ENCODE measurements at regions not wholly inside any gene's neighbourhood (a gene's known extent, or its start where the extent isn't known, plus 50 kb on each side); places are given as distances from the start of the nearest gene placed in this dataset.

DNA sequence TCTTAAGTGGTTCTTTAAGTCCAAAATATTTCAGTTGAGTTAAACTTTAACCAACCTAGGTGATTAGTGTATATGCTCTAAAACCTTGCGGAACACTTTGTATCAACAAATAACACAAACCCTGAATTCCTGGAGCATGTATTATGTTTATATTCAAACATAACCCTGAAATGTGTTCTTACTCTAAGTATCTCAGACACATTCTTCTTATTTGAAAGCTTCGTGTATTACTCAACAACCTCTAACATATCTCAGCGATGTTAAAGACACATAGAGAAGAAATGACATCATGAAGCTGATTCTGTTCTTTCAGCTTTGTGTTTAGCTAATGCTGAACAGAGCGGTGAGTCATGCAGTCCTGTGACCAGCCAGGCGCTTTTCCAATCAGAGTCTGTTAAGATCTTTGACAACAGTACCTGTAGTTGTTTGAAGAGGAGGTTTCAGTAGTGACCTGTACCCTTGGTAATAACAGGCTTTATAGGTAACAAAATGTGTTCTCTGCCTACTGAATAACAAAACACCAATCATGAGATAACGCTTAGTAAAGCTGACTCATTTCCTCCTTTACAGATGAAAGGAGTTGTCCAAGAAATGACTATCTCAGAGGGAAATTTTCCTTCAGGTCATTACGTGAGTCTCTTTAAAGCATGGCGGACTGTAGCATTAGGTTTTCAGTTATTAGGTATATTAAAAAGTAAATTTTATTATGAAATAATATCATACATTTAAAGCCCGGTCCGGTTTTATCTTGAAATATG is 67.3 kb upstream of the KLF6 start:
- TF ChIP-seq, protein P1, sequence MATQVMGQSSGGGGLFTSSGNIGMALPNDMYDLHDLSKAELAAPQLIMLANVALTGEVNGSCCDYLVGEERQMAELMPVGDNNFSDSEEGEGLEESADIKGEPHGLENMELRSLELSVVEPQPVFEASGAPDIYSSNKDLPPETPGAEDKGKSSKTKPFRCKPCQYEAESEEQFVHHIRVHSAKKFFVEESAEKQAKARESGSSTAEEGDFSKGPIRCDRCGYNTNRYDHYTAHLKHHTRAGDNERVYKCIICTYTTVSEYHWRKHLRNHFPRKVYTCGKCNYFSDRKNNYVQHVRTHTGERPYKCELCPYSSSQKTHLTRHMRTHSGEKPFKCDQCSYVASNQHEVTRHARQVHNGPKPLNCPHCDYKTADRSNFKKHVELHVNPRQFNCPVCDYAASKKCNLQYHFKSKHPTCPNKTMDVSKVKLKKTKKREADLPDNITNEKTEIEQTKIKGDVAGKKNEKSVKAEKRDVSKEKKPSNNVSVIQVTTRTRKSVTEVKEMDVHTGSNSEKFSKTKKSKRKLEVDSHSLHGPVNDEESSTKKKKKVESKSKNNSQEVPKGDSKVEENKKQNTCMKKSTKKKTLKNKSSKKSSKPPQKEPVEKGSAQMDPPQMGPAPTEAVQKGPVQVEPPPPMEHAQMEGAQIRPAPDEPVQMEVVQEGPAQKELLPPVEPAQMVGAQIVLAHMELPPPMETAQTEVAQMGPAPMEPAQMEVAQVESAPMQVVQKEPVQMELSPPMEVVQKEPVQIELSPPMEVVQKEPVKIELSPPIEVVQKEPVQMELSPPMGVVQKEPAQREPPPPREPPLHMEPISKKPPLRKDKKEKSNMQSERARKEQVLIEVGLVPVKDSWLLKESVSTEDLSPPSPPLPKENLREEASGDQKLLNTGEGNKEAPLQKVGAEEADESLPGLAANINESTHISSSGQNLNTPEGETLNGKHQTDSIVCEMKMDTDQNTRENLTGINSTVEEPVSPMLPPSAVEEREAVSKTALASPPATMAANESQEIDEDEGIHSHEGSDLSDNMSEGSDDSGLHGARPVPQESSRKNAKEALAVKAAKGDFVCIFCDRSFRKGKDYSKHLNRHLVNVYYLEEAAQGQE (tag by site-specific recombination; IDR thresholded peaks at IDR 0.05): no peak
- TF ChIP-seq, protein P2, sequence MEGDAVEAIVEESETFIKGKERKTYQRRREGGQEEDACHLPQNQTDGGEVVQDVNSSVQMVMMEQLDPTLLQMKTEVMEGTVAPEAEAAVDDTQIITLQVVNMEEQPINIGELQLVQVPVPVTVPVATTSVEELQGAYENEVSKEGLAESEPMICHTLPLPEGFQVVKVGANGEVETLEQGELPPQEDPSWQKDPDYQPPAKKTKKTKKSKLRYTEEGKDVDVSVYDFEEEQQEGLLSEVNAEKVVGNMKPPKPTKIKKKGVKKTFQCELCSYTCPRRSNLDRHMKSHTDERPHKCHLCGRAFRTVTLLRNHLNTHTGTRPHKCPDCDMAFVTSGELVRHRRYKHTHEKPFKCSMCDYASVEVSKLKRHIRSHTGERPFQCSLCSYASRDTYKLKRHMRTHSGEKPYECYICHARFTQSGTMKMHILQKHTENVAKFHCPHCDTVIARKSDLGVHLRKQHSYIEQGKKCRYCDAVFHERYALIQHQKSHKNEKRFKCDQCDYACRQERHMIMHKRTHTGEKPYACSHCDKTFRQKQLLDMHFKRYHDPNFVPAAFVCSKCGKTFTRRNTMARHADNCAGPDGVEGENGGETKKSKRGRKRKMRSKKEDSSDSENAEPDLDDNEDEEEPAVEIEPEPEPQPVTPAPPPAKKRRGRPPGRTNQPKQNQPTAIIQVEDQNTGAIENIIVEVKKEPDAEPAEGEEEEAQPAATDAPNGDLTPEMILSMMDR (tag by site-specific recombination; IDR thresholded peaks at IDR 0.05): no peak
- TF ChIP-seq ZBTB8A (tag by site-specific recombination; IDR thresholded peaks at IDR 0.05) (no peak), REPIN1 (tag by site-specific recombination; IDR thresholded peaks at IDR 0.05; ENCODE audit: low read depth) (no peak), ZNF148 (tag by site-specific recombination; IDR thresholded peaks at IDR 0.05; ENCODE audit: borderline replicate concordance) (no peak), ZNF404 (tag by site-specific recombination; IDR thresholded peaks at IDR 0.05) (no peak), ZNF146 (tag by site-specific recombination; IDR thresholded peaks at IDR 0.05) (no peak), ZNF416 (tag by site-specific recombination; IDR thresholded peaks at IDR 0.05) (no peak), ZBTB21 (tag by site-specific recombination; IDR thresholded peaks at IDR 0.05) (peak; percentile 92)
- TF ChIP-seq, protein P3, sequence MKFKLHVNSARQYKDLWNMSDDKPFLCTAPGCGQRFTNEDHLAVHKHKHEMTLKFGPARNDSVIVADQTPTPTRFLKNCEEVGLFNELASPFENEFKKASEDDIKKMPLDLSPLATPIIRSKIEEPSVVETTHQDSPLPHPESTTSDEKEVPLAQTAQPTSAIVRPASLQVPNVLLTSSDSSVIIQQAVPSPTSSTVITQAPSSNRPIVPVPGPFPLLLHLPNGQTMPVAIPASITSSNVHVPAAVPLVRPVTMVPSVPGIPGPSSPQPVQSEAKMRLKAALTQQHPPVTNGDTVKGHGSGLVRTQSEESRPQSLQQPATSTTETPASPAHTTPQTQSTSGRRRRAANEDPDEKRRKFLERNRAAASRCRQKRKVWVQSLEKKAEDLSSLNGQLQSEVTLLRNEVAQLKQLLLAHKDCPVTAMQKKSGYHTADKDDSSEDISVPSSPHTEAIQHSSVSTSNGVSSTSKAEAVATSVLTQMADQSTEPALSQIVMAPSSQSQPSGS (tag by site-specific recombination; IDR thresholded peaks at IDR 0.05; ENCODE audit: low read depth): peak; percentile 97
- TF ChIP-seq, protein P4, sequence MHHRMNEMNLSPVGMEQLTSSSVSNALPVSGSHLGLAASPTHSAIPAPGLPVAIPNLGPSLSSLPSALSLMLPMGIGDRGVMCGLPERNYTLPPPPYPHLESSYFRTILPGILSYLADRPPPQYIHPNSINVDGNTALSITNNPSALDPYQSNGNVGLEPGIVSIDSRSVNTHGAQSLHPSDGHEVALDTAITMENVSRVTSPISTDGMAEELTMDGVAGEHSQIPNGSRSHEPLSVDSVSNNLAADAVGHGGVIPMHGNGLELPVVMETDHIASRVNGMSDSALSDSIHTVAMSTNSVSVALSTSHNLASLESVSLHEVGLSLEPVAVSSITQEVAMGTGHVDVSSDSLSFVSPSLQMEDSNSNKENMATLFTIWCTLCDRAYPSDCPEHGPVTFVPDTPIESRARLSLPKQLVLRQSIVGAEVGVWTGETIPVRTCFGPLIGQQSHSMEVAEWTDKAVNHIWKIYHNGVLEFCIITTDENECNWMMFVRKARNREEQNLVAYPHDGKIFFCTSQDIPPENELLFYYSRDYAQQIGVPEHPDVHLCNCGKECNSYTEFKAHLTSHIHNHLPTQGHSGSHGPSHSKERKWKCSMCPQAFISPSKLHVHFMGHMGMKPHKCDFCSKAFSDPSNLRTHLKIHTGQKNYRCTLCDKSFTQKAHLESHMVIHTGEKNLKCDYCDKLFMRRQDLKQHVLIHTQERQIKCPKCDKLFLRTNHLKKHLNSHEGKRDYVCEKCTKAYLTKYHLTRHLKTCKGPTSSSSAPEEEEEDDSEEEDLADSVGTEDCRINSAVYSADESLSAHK (tag by site-specific recombination; IDR thresholded peaks at IDR 0.05): peak; percentile 65; the same call in 1 of the 2 replicates
- TF ChIP-seq, protein P5, sequence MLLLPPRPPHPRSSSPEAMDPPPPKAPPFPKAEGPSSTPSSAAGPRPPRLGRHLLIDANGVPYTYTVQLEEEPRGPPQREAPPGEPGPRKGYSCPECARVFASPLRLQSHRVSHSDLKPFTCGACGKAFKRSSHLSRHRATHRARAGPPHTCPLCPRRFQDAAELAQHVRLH (tag by site-specific recombination; IDR thresholded peaks at IDR 0.05): peak; percentile 69; the same call in 1 of the 2 replicates
- TF ChIP-seq, protein P6, sequence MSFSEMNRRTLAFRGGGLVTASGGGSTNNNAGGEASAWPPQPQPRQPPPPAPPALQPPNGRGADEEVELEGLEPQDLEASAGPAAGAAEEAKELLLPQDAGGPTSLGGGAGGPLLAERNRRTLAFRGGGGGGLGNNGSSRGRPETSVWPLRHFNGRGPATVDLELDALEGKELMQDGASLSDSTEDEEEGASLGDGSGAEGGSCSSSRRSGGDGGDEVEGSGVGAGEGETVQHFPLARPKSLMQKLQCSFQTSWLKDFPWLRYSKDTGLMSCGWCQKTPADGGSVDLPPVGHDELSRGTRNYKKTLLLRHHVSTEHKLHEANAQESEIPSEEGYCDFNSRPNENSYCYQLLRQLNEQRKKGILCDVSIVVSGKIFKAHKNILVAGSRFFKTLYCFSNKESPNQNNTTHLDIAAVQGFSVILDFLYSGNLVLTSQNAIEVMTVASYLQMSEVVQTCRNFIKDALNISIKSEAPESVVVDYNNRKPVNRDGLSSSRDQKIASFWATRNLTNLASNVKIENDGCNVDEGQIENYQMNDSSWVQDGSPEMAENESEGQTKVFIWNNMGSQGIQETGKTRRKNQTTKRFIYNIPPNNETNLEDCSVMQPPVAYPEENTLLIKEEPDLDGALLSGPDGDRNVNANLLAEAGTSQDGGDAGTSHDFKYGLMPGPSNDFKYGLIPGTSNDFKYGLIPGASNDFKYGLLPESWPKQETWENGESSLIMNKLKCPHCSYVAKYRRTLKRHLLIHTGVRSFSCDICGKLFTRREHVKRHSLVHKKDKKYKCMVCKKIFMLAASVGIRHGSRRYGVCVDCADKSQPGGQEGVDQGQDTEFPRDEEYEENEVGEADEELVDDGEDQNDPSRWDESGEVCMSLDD (tag by site-specific recombination; IDR thresholded peaks at IDR 0.05): no peak
